Epithelial cell of prostate (primary cell): ENCODE measurements at regions not wholly inside any gene's neighbourhood (a gene's known extent, or its start where the extent isn't known, plus 50 kb on each side); places are given as distances from the start of the nearest gene placed in this dataset.
A peak's percentile ranks its signal among the peaks of the same experiment; 100 is the strongest.
"Not testable (repeated sequence)": the region's sequence is repeated elsewhere in the genome, so short reads cannot be mapped to it uniquely, and the experiment has no call there.

Source experiments
- DNase-seq: peaks from one replicate; pipeline ENCODE4 v3.0.0-alpha.2; 2011; ENCODE audit warnings: low read depth, low spot score
- H3K27ac ChIP-seq: fragments of 450-650 bp; 2 replicates; pipeline ENCODE4 v1.5.1; 2017; ENCODE audit warnings: mild to moderate bottlenecking

GRCh38 chrX:74181976-74182375 lies 122.0 kb upstream of the ZCCHC13 start:
- DNase-seq, H3K27ac ChIP-seq: not testable (repeated sequence)

DNA sequence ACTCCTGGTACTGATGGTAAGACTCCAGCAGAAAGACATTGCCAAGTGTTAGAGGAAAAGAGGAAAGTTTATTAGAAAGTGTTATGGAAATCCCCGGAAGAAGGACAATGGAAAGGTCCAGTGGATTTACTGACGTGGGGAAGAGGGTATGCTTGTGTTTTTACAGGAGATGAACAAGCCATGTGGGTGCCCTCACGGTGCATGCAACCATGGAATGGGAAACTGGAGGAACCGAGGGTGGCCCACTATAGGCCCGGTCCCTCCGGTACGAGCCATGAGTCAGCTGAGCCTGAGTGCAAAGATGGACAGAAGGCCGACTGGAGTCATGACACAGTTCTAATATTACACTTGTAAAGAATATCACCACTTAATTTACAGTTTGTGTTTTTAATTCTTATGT lies 123.3 kb upstream of the ZCCHC13 start:
- DNase-seq = no peak
- H3K27ac ChIP-seq = no peak overlapping the region

DNA sequence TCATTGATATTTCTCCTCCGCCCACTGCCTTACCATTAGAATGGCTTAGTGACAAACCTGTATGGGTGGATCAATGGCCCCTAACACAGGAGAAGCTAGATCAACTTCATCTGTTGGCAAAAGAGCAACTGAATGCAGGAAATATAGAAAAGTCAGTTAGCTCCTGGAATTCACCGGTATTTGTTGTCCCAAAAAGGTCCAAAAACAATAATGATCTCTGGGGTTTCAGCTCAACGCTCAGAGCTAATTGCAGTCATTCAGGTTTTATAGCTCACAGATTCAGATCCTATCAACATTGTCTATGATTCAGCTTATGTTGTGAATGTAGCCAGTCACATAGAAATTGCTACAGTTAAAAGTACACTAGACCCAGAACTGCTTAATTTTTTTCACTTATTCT lies 124.0 kb upstream of the ZCCHC13 start:
- DNase-seq = no peak
- no peak overlapping the region for H3K27ac ChIP-seq

DNA sequence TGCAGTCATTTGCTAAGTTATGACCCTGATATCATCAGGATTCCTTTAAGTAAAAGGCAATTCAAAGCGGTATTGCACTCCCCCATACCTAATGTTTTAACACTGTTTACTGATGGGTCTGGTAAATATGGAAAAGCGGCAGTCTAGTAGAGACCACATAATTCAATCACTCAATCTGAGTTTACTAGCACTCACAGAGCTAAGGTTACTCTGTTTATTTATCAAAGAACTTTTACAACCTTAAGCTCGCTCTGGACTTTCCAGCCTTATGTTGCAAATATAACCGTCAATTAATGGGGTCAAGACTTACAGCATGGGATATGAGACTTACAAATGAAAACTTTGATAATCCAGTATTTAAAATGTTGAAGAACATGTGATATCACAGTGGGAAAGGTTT lies 124.5 kb upstream of the ZCCHC13 start:
- DNase-seq = no peak
- H3K27ac ChIP-seq = no peak overlapping the region

DNA sequence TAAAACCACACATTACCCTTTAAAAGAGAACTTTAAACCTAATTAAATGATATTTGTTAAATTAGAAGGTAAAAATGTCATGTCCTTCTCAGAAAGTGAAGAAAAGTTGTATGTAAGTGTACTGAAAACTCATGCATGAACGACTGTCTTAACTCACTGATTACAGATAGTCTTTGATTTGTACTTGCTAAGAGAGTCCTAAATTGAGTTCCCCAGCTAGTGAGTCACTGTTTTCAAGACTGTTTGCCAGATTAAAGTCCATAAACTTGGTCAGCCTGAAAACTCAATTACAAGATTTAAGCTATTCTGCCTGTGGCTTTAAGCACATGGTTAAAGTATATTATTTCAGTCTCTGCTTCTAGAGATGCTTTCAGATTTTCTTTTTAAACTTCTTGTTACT lies 124.9 kb upstream of the ZCCHC13 start:
- peak; percentile 8 for DNase-seq
- H3K27ac ChIP-seq = no peak overlapping the region

DNA sequence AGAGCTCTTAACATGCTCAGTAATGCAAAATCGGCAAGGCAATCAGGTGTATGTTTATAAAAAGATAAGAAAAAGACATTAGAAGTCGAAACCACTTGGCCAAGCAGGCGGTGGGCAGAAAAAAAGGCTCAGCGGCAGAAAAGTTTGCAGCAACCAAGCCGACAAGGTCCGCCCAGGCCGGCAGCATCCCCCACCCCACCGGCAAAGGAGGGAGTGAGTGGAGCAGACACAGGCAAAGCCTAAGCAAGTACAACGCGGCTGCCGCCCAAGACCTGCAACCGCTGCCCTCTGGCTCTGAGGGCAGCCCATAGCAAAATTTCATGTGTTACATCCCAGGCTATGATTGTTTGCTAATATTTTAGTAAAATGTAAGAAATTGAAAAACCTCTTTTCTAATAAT lies 125.4 kb upstream of the ZCCHC13 start:
- H3K27ac ChIP-seq = no peak overlapping the region
- DNase-seq = no peak

DNA sequence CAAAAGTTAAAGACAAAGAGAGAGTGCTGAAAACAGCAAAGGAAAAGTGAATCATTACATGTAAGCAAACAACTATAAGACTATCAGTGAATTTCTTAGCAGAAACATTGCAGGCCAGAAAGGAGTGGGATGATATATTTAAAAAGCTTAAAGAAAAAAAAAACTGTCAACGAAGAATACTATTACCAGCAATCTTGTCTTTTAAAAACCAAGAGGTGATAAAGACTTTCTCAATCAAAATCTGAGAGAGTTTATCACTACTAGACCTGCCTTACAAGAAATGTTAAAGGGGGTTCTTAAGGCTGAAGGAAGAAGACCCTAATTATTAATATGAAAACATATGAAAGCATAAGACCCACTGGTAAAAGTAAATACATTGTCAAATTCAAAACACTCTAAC lies 132.5 kb upstream of the ZCCHC13 start:
- no peak overlapping the region for H3K27ac ChIP-seq
- no peak for DNase-seq

DNA sequence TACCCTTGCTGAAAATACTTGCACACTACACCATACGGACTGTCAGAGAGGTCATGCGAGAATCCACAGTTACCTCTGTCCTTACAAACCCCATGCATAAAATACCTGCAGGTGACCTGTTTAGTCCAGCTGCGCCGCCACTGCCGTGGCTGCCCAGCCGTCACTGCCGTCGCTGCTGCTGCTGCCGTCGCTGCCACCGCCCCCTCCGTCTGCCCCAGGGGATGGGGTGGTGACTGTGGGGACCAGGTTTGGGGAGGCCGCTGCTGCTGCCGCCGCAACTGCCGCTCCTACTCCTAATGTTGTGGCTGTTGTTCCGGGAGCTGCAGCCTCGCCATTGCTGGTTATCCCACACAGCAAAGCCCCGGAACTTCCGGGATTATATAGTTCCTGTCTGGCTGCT lies 141.8 kb upstream of the ZCCHC13 start:
- no peak for DNase-seq
- H3K27ac ChIP-seq = no peak overlapping the region

DNA sequence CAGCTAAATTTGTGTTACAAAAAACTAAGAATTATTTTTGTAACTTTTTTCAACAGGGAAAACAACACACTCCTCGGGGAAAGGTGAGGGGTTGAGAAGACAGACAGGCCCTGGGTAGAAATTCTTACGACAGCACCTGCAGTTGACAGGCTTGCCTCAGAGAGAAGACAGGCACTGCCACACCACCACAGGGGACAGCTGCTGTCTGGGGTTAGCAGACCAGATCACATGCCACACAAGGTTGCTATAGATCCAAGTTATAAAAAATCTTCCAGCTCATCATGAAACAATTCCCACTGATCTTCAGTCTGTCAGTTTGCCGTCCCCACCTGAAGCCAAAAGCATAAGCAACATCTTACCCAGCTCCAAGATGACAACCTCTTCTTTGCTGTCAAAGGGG lies 143.2 kb upstream of the ZCCHC13 start:
- no peak for DNase-seq
- no peak overlapping the region for H3K27ac ChIP-seq

DNA sequence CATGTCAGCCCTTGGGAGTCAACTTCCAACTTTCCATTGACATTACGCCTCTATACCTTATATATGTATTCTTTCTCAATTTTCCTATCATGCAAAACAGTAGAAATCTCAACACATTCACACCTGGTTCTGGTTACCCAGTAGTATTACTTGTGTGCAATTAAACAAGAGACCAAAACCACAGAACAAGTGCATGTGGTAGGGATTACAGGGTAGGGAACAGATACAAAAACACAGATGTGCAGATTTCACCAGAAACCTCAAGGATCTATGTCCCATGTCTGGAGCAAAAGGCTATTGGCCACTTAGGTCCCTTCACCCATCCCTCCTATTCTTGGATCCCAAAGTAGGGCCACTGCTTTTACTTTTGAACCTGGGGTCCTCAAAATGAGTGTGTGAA lies 143.6 kb upstream of the ZCCHC13 start:
- DNase-seq = no peak
- no peak overlapping the region for H3K27ac ChIP-seq

GRCh38 chrX:74147439-74147838 lies 156.5 kb upstream of the ZCCHC13 start:
- DNase-seq = no peak
- no peak overlapping the region for H3K27ac ChIP-seq

GRCh38 chrX:74138943-74139342 lies 165.0 kb upstream of the ZCCHC13 start:
- no peak for DNase-seq

DNA sequence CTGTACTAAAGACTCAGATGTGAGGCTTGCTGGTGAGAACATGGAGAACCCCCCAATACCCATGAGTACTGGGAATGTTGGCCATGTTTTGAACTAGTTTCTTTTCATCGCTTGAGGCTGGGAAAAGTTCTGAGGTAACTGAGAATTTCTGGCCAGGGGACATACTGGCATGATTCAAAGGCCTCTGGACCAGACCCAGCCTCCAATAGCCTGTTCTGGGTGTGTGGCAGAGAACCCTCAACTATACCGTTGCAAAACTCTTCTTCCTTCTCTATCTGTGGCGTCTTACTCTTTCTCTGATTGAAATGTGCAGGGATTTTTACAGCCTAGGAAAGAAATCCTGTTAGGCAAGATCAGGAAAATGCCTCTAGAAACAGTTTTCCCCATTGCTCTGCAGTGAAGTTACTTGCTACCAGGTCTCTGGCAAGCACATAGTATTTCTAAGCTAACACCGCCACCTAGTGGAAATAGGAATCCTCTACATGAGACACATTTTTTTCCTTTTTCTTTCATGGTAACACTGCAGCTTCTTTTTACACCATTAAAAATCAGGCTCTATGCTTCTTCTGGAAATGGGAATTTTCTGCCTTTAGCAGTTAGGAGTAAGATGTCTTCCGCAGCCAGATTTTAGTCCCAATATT lies 170.7 kb upstream of the ZCCHC13 start:
- no peak overlapping the region for H3K27ac ChIP-seq
- peak; percentile 2 for DNase-seq

More at GRCh38 chrX:74138943-74139342, 165.0 kb upstream of the ZCCHC13 start:
- H3K27ac ChIP-seq = no peak overlapping the region

GRCh38 chrX:74132280-74132679 lies 171.7 kb upstream of the ZCCHC13 start:
- no peak for DNase-seq
- H3K27ac ChIP-seq = no peak overlapping the region

DNA sequence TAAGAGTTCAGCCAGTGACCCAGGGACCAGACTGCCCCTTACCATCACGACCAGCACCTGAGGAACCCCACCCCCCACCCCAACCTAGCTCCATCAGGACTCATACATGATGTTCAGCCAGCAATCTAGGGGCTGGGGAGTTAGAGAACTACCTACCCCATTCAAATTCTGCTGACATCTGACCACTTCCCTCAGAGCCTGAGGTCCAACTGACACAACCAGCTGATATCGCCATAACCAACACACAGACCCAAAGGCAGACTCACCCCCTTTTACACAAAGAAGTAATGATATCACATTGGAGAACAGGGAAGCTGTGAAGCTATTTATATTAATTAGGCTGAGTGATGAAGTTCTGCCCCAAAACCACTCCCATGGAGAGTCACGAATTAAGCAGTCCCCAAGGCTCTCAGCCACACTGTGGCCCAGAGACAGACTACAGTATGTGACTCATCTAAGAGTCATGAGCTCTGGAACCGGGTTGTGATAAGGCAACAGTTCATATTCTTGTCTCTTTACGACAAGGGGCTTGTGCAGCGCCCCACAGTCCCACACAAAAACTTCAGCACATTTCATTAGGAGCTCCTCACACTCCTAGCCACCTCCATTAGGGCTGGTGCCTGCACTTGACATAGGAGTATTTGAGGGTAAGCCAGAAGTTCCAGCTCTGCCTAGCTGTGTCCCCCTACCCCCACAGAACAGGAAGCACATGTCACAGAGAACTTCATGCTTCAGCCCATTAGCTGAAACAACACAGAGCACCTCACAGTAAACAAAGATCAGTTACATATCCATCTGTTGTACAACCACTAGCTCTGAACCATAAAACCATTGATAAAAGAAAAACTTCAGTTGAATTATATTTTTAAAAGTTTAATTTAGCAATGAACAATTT lies 184.7 kb upstream of the ZCCHC13 start:
- no peak for DNase-seq
- peak overlapping the region; percentile 17 for H3K27ac ChIP-seq

- no peak for DNase-seq
These were observed 185.7 kb upstream of the ZCCHC13 start for GRCh38 chrX:74117962-74118902.

DNA sequence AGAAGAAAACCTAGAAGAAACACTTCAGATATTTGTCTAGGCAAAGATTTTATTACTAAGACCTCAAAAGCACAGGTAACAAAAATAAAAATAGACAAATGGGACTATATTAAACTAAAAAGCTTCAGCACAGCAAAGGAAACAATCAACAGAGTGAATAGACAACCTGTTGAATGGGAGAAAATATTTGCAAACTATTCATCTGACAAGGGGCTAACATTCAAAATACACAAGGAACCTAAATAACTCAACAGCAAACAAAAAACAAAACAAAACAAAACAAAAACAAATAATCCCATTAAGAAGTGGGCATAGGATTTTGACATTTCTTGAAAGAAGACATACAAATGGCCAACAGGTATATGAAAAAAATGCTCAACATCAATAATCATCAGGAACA lies 192.7 kb upstream of the ZCCHC13 start:
- no peak overlapping the region for H3K27ac ChIP-seq
- DNase-seq = no peak

More at GRCh38 chrX:74117962-74118902, 185.7 kb upstream of the ZCCHC13 start:
- H3K27ac ChIP-seq = peak overlapping the region; percentile 17

DNA sequence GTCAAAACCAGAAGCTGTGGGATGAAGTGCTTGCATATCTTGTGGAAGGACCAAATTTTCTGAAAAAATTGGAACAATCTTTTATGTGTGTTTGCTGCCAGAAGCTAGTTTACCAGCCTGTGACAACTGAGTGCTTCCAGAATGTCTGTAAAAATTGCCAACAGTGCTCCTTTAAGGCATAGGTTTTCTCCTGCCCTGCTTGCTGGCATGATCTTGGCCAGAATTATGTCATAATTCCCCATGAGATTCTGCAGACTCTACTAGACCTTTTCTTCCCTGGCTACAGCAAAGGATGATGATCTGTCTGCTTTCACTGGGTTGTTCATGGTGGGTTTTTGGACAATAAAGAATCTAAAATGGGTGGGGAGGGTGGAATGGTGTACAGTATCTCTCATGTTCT lies 196.3 kb upstream of the ZCCHC13 start:
- DNase-seq = no peak
- H3K27ac ChIP-seq = no peak overlapping the region

GRCh38 chrX:74104356-74105015 lies 199.5 kb upstream of the ZCCHC13 start:
- H3K27ac ChIP-seq = peak overlapping the region; percentile 24
- DNase-seq = peak; percentile 69

- DNase-seq, H3K27ac ChIP-seq: not testable (repeated sequence)
These were observed 205.6 kb upstream of the ZCCHC13 start for GRCh38 chrX:74098407-74098806.
